ENCODE measurements at regions not wholly inside any gene's neighbourhood (a gene's known extent, or its start where the extent isn't known, plus 50 kb on each side); places are given as distances from the start of the nearest gene placed in this dataset.

DNA sequence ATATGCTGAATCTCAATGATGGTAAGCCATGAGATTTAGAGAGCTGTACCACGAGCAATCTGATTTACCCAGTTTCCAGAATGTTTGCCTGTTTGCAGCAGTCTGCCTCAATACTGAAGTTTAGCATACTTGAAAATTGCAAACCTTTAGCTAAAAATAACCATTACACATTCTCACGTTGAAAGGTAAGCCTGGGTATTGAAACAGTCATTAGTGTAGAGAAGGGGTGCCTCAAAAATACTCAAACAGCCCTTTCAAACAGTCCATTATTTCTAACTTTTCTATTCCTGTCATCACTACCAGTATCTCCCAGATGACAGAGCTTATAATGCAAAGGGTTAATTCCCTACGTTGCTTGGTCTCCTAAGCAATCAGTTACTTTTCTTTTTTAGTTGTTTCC, 111.8 kb upstream of the MBNL1 start:
- no peaks in the 10 kb centered on the region for H3K36me3 ChIP-seq
- peaks cover 14% of the 10 kb centered on the region for H3K4me1 ChIP-seq (ENCODE audit: low read depth)
- no peaks in the 10 kb centered on the region for H3K27me3 ChIP-seq
- H3K4me3 ChIP-seq: no peak overlapping the region
- no peak for TF ChIP-seq CTCF (IDR thresholded peaks at IDR 0.05; ENCODE audit: low read depth, low read length)
- no peaks in the 10 kb centered on the region for H3K9me3 ChIP-seq (ENCODE audit: low read depth)
- no peak overlapping the region for H3K27ac ChIP-seq
- DNase-seq (ENCODE audit: low read depth in 1 of 2, low spot score in 1 of 2): no peak

- Histone ChIP-seq H3K36me3 (no peaks in the 10 kb centered on the region), H3K9me3 (ENCODE audit: low read depth) (no peaks in the 10 kb centered on the region), H3K4me1 (ENCODE audit: low read depth) (peaks cover 13% of the 10 kb centered on the region), H3K4me3 (no peak overlapping the region), H3K27ac (no peak overlapping the region), H3K27me3 (no peaks in the 10 kb centered on the region)
- no peak for DNase-seq (ENCODE audit: low read depth in 1 of 2, low spot score in 1 of 2)
- no peak for TF ChIP-seq CTCF (IDR thresholded peaks at IDR 0.05; ENCODE audit: low read depth, low read length)
These were observed 111.4 kb upstream of the MBNL1 start for GRCh38 chr3:152157337-152157736.

GRCh38 chr3:152159328-152159727, 109.4 kb upstream of the MBNL1 start:
- TF ChIP-seq CTCF (IDR thresholded peaks at IDR 0.05; ENCODE audit: low read depth, low read length): no peak
- Histone ChIP-seq H3K9me3 (ENCODE audit: low read depth) (no peaks in the 10 kb centered on the region), H3K4me1 (ENCODE audit: low read depth) (peaks cover 13% of the 10 kb centered on the region), H3K36me3 (no peaks in the 10 kb centered on the region), H3K4me3 (no peak overlapping the region), H3K27ac (no peak overlapping the region), H3K27me3 (no peaks in the 10 kb centered on the region)
- DNase-seq (ENCODE audit: low read depth in 1 of 2, low spot score in 1 of 2): peak in 1 of 2 donors; percentile 50

GRCh38 chr3:152160350-152161011, 108.2 kb upstream of the MBNL1 start:
- TF ChIP-seq CTCF (IDR thresholded peaks at IDR 0.05; ENCODE audit: low read depth, low read length): no peak
- Histone ChIP-seq H3K36me3 (no peaks in the 10 kb centered on the region), H3K27me3 (no peaks in the 10 kb centered on the region), H3K4me3 (no peak overlapping the region), H3K27ac (no peak overlapping the region), H3K4me1 (ENCODE audit: low read depth) (peaks cover 13% of the 10 kb centered on the region), H3K9me3 (ENCODE audit: low read depth) (no peaks in the 10 kb centered on the region)
- DNase-seq (ENCODE audit: low read depth in 1 of 2, low spot score in 1 of 2): no peak

- Histone ChIP-seq H3K27me3 (no peaks in the 10 kb centered on the region), H3K4me3 (no peak overlapping the region), H3K4me1 (ENCODE audit: low read depth) (no peaks in the 10 kb centered on the region), H3K9me3 (ENCODE audit: low read depth) (no peaks in the 10 kb centered on the region), H3K36me3 (no peaks in the 10 kb centered on the region), H3K27ac (no peak overlapping the region)
- peak in 1 of 2 donors; percentile 5 for DNase-seq (ENCODE audit: low read depth in 1 of 2, low spot score in 1 of 2)
- TF ChIP-seq CTCF (IDR thresholded peaks at IDR 0.05; ENCODE audit: low read depth, low read length): no peak
These were observed 96.3 kb upstream of the MBNL1 start for GRCh38 chr3:152172460-152172859.

Measured in cardiac muscle cell (in vitro differentiated cells and primary cell).